ENCODE measurements at regions not wholly inside any gene's neighbourhood (a gene's known extent, or its start where the extent isn't known, plus 50 kb on each side); places are given as distances from the start of the nearest gene placed in this dataset.
A peak's percentile ranks its signal among the peaks of the same experiment; 100 is the strongest.

- no peaks in the 10 kb centered on the region for H3K9me3 ChIP-seq (ENCODE audit: control insufficient read depth in 1 of 2, insufficient read depth in 1 of 2, low read depth in 1 of 2, low read length in 2 of 2)
- intact Hi-C loops (cut with micrococcal nuclease): no loop called here
- H3K4me3 ChIP-seq (replicated peaks in 1 of 2; ENCODE audit: low read depth in 1 of 2, low read length in 2 of 2): no peak overlapping the region
- no peak overlapping the region for H3K27ac ChIP-seq (ENCODE audit: low read depth, low read length)
- H4K20me1 ChIP-seq (ENCODE audit: insufficient read depth): no peaks in the 10 kb centered on the region
- ChIA-PET CTCF (no interaction called here), RAD21 (ENCODE audit: low non-redundant PET in 1 of 2, low total read pairs in 2 of 2, uncharacterized antibody in 2 of 2, unreplicated experiment in 2 of 2) (no interaction called here), POLR2A (no interaction called here)
- TF ChIP-seq EZH2 (IDR thresholded peaks at IDR 0.05) (no peak), ZFX (IDR thresholded peaks at IDR 0.05) (no peak), TCF7L2 (IDR thresholded peaks at IDR 0.05; ENCODE audit: borderline replicate concordance, extremely low read depth, insufficient read depth, insufficient read length) (no peak), POLR2AphosphoS5 (IDR thresholded peaks at IDR 0.05; ENCODE audit: low read depth, low read length) (no peak), SRF (IDR thresholded peaks at IDR 0.05; ENCODE audit: low read depth) (no peak), MAX (IDR thresholded peaks at IDR 0.05) (no peak), SIN3A (IDR thresholded peaks at IDR 0.05; ENCODE audit: low read depth) (no peak), SP1 (IDR thresholded peaks at IDR 0.05; ENCODE audit: low read depth) (no peak), ZBTB33 (IDR thresholded peaks at IDR 0.05; ENCODE audit: extremely low read depth, insufficient replicate concordance, low read length) (no peak), CBX3 (IDR thresholded peaks at IDR 0.05; ENCODE audit: low read depth) (no peak), CEBPB (IDR thresholded peaks at IDR 0.05; ENCODE audit: low read depth) (no peak)
- TF ChIP-seq, protein P1, sequence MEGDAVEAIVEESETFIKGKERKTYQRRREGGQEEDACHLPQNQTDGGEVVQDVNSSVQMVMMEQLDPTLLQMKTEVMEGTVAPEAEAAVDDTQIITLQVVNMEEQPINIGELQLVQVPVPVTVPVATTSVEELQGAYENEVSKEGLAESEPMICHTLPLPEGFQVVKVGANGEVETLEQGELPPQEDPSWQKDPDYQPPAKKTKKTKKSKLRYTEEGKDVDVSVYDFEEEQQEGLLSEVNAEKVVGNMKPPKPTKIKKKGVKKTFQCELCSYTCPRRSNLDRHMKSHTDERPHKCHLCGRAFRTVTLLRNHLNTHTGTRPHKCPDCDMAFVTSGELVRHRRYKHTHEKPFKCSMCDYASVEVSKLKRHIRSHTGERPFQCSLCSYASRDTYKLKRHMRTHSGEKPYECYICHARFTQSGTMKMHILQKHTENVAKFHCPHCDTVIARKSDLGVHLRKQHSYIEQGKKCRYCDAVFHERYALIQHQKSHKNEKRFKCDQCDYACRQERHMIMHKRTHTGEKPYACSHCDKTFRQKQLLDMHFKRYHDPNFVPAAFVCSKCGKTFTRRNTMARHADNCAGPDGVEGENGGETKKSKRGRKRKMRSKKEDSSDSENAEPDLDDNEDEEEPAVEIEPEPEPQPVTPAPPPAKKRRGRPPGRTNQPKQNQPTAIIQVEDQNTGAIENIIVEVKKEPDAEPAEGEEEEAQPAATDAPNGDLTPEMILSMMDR (IDR thresholded peaks at IDR 0.05 in 2 of 3, conservative IDR thresholded peaks at IDR 0.05 in 1 of 3; ENCODE audit: borderline replicate concordance in 1 of 3, insufficient read depth in 1 of 3, low read depth in 2 of 3, low read length in 2 of 3): no peak
- H3K79me2 ChIP-seq (ENCODE audit: insufficient read depth, low read length): no peaks in the 10 kb centered on the region
- no peak for ATAC-seq
- peak overlapping the region; percentile 23 for H2AFZ ChIP-seq (ENCODE audit: low read depth, low read length, poor library complexity, severe bottlenecking)
- no peak for DNase-seq (ENCODE audit: low read depth, low spot score)
- no peaks in the 10 kb centered on the region for H3K9me2 ChIP-seq (ENCODE audit: insufficient read depth)
- BruUV-seq (replicated peaks): no TSS peak
- H3K4me1 ChIP-seq (ENCODE audit: control insufficient read depth in 1 of 2, insufficient read depth in 2 of 2, low read length in 2 of 2): no peaks in the 10 kb centered on the region
- H3K9ac ChIP-seq (ENCODE audit: low read length): no peak overlapping the region
- no peaks in the 10 kb centered on the region for H3K27me3 ChIP-seq (ENCODE audit: insufficient read depth, low read length)
- H3K4me2 ChIP-seq (ENCODE audit: low read length): no peak overlapping the region
- H3K36me3 ChIP-seq (ENCODE audit: control insufficient read depth in 1 of 2, insufficient read depth in 2 of 2, low read length in 2 of 2): no peaks in the 10 kb centered on the region
These were observed 1220.5 kb downstream of the PCDH18 start for GRCh38 chr4:136311774-136312173.

Measured in HCT116 (cell line).